HG02623 (cell line): ENCODE measurements at regions not wholly inside any gene's neighbourhood (a gene's known extent, or its start where the extent isn't known, plus 50 kb on each side); places are given as distances from the start of the nearest gene placed in this dataset.
"Not testable (repeated sequence)": the region's sequence is repeated elsewhere in the genome, so short reads cannot be mapped to it uniquely, and the experiment has no call there.

ENCODE experiments used
- ATAC-seq: cut with Tn5 transposase; IDR thresholded peaks from one replicate; pipeline ENCODE4 v1.9.1; 2021; ENCODE audit warnings: moderate library complexity; ENCODE audit not compliant: unreplicated experiment

GRCh38 chr7:73244782-73245311 lies 63.8 kb downstream of the NSUN5 start:
- ATAC-seq, result not testable (repeated sequence)

DNA sequence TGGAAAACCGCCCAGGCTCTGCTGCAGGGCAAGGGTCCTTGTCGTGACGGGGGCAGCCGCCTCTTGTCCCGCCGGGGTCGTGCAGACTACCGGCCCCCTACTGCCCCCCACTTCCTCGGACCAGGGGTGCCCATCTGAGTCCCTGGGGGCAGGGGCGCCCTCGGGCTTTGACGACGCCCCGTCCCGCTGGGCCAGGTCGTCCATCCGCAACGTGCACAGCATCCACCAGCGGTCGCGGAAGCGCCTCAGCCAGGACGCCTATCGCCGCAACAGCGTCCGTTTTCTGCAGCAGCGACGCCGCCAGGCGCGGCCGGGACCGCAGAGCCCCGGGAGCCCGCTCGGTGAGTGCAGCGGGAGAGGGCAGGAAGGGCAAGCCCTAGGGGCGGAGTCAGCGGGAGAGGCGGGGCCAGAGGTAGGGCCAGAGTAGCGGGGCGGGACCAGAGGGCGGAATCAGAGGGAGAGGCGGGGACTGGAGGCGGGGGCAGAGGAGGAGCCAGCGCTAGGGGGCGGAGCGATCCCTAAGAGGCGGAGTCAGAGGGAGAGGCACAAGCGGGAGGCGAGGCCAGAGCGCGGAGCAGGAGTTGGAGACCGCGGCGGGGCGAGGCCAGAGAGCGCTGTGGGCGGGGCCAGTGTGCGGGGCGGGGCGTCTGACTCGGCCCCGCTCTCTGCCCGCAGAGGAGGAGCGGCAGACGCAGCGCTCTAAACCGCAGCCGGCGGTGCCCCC lies 73.5 kb downstream of the NSUN5 start:
- ATAC-seq, result peak; percentile 88

DNA sequence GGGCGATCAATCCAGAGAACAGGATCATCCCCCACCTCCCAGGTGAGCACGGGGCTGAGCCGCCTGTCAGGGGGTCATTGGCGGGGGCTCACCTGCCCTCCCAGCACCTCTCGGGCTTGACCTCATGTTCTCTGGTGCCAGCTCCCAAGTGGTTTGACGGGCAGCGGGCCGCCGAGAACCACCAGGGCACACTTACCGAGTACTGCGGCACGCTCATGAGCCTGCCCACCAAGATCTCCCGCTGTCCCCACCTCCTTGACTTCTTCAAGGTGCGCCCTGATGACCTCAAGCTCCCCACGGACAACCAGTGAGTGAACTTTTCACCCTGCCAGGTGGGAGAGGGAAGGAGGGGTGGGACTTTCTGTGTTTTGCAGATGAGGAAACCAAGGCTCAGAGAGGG lies 82.9 kb downstream of the NSUN5 start:
- ATAC-seq, result not testable (repeated sequence)

GRCh38 chr7:73221724-73222123 lies 86.9 kb downstream of the NSUN5 start:
- not testable (repeated sequence) for ATAC-seq

DNA sequence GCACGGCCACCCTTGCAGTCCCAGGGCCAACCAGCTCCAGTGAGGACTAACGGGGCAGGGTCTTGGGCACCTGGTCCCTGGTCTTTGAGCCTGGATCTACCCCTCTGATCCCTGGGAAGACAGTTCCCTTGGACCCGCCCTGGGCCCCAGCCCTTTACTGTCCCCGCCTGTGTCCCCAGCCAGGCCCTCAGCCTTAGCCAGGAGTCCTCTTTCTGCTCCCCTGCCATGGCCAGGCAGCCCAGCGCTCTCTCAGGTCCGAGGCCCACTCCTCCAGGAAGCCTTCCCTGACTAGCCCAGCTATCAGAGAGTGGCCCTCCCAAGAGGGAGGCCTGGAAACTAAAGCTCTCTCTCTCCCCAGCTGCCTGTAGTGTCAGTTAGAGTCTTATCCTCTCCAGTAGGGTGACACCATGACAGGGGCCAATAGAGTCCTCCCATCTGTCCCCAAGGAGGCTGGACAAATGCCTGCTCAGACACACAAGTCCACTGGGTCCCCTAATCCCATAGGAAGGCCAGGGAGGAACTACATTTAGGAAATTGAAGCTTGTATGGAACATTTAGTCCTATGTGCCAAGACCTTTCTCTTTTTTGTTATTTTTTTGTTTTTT lies 87.8 kb downstream of the NSUN5 start:
- peak; percentile 35 for ATAC-seq

DNA sequence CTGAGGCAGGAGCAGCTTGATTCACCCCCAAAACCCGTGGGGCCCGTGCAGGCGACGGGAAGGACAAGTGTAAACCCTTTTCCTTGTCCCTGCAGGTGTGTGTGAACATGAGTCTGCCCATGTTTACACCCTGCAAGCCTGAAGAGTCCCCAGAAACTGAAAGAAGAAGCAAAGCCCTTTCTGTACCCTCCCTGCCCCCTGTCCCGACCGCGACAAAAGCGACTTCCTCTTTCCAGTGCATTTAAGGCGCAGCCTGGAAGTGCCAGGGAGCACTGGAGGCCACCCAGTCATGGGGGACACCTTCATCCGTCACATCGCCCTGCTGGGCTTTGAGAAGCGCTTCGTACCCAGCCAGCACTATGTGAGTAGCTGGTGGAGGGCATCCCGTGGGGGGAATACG lies 88.3 kb downstream of the NSUN5 start:
- ATAC-seq, result peak; percentile 77

GRCh38 chr7:73218802-73219201 lies 89.8 kb downstream of the NSUN5 start:
- not testable (repeated sequence) for ATAC-seq

- ATAC-seq, result not testable (repeated sequence)
Observed at GRCh38 chr7:73216046-73216675, 92.5 kb downstream of the NSUN5 start.

GRCh38 chr7:73215232-73215631 lies 93.4 kb downstream of the NSUN5 start:
- ATAC-seq, result not testable (repeated sequence)

- ATAC-seq, result not testable (repeated sequence)
Observed at GRCh38 chr7:73214471-73214870, 94.2 kb downstream of the NSUN5 start.

DNA sequence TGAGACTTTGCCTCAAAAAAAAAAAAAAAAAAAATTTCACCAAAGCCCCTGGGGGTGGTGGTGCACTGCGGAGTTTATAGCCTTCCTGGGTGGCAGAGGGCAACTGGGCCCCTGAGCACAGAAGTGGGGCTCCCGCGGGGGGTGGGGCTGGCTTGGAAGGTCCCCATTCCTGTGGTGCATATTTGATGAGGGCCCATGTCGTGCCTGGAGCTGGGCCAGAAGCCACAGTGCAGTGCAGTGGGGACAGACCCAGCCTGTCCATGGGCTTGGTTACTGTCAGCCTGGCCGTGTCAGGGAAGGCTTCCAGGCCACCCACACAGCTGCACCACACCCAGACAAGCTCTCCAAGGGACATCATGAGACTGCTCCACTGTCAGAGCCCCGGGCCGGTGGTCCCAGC lies 95.5 kb downstream of the NSUN5 start:
- not testable (repeated sequence) for ATAC-seq

DNA sequence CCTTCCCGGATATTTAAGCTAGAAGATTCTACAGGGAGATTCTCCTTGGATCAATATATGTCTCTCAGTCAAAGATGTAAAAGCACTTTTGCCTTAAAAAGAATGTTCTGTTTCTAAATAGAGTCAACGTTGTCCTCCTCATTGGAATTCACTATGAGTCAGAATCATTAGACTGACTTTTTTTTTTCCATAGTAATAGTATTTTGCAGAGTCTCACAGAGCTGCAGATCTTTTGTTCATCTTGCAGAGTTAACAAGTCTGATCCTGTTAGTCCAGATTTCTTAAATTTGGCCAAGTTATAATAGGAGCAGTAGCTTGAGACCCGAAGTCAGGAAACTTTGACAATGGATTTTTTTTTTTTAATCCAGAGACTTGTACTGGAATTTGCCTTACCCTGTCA lies 103.0 kb downstream of the NSUN5 start:
- ATAC-seq, result not testable (repeated sequence)

DNA sequence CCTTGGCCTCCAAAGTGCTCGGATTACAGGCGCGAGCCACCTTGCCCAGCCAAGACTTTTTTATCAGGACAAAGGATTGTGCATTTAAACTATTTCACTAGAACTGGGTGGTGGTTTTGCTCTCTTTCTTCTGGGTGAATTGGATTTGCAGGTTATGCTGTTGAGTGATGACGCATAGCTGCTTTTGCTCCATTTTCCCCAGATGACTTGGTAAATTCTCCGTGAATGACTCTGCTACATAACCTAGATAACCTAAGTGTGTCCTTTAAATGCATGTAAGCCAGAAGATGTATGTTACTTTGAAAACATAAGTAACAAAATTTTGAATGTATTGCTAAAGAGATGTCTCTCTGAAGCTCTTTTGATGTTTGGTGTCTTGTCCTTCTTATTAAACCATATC lies 103.7 kb downstream of the NSUN5 start:
- ATAC-seq, result not testable (repeated sequence)

DNA sequence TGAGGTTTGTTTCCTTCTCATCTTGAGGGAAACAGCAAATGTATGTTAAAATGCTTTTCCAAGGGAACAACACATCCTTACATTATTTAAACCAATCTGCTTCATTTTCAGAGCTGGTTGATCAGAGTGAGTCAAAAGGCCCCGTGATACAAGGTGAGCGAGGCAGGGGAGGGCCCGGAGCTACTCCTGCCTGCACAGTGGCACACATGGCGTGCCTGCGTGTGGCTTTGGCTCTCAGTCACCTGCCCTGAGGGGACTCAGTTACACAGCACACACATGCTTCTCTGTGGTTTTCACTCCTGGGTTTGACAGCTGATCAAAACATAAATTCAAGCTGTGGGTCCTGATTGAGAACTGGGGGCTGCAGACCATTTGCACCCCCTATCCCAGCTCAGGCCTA lies 105.3 kb downstream of the NSUN5 start:
- ATAC-seq, result not testable (repeated sequence)

- not testable (repeated sequence) for ATAC-seq
Observed at GRCh38 chr7:73201264-73201663, 107.4 kb downstream of the NSUN5 start.

DNA sequence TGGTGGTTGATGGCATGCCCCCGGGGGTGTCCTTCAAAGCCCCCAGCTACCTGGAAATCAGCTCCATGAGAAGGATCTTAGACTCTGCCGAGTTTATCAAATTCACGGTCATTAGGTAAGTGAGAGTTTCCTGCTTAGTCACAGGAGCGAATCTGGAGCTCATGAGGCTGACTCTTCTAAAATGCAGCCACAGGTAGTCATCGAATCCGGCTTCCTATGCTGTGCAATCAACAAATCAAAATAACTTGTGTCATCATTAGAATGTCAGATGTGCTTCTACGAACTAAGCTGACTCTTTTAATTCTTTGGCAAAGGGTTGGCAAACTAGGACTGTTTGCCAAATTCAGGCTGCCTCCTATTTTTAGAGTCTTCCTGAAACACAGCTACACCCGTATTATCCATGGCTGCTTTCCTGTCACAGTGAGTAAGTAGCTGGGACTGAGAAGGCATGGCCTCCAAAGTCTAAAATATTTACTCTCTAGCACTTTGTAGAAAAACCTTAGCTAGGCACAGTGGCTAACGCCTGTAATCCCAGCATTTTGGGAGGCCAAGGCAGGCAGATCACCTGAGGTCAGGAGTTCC lies 108.0 kb downstream of the NSUN5 start:
- ATAC-seq, result not testable (repeated sequence)

GRCh38 chr7:73193991-73194390 lies 108.2 kb upstream of the SPDYE9 start:
- not testable (repeated sequence) for ATAC-seq

GRCh38 chr7:73190483-73191155 lies 104.8 kb upstream of the SPDYE9 start:
- ATAC-seq, result not testable (repeated sequence)

DNA sequence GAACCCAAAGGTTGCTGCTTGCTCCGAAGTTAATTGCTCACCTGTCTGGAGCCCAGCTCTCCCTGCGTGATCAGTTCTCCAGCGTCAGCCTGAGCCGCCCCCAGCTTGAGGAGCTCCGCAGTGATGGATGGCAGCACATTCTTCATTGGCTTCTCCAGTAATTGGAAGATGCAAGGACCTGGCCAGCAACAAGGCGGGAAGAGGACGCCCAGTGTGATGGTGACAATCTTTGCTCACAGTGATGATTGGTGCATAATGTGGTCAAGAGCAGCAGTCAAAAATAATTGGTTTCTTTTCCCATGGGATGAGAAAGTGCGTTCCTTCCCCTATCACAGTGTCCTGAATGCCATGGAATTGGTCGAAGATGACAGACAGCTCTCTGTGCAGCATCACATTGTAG lies 102.4 kb upstream of the SPDYE9 start:
- not testable (repeated sequence) for ATAC-seq

GRCh38 chr7:73186589-73187309 lies 100.9 kb upstream of the SPDYE9 start:
- not testable (repeated sequence) for ATAC-seq
